ENCODE measurements at regions not wholly inside any gene's neighbourhood (a gene's known extent, or its start where the extent isn't known, plus 50 kb on each side); places are given as distances from the start of the nearest gene placed in this dataset.

GRCh38 chr9:12415361-12415760 is 277.8 kb upstream of the TYRP1 start:
- TF ChIP-seq CTCF (IDR thresholded peaks at IDR 0.05; ENCODE audit: extremely low read depth in 1 of 2, insufficient read depth in 1 of 2, low read depth in 1 of 2, low read length in 2 of 2) (no peak), JUN (IDR thresholded peaks at IDR 0.05; ENCODE audit: borderline replicate concordance, insufficient read depth, insufficient read length, low read depth) (no peak), MYC (IDR thresholded peaks at IDR 0.05; ENCODE audit: low read depth, low read length) (no peak), POLR2A (IDR thresholded peaks at IDR 0.05; ENCODE audit: low read depth, low read length) (no peak)
